Neural cell (in vitro differentiated cells): ENCODE measurements at regions not wholly inside any gene's neighbourhood (a gene's known extent, or its start where the extent isn't known, plus 50 kb on each side); places are given as distances from the start of the nearest gene placed in this dataset.

Experiments
- H2AFZ ChIP-seq: fragments of 200-600, 300-800 bp; sonication (generic), shearing (Covaris generic); 2 replicates; pipeline ENCODE4 v1.6.0; 2014; ENCODE audit warnings: low read depth, mild to moderate bottlenecking, antibody characterized with exemption, low read length, moderate library complexity
- H3F3A ChIP-seq: fragments of 200-600 bp; shearing (Covaris generic); 2 replicates; pipeline ENCODE4 v1.6.1; 2016; ENCODE audit warnings: mild to moderate bottlenecking, moderate library complexity, mixed read lengths, antibody characterized with exemption, low read length; ENCODE audit not compliant: insufficient read depth, poor library complexity, severe bottlenecking
- H3K27ac ChIP-seq: fragments of 200-600, 300-800 bp; sonication (generic), shearing (Covaris generic); 2 replicates; pipeline ENCODE4 v1.5.1; 2014; ENCODE audit warnings: mild to moderate bottlenecking, low read length, moderate library complexity
- H3K27me3 ChIP-seq: fragments of 300-800, 200-600 bp; sonication (generic), shearing (Covaris generic); 2 replicates; pipeline ENCODE4 v1.6.0; 2014; ENCODE audit warnings: mild to moderate bottlenecking, low read depth, low read length, moderate library complexity; ENCODE audit not compliant: insufficient read depth
- H3K36me3 ChIP-seq: fragments of 300-800, 200-600 bp; sonication (generic), shearing (Covaris generic); 2 replicates; pipeline ENCODE4 v1.5.1; 2014; ENCODE audit warnings: mild to moderate bottlenecking, antibody characterized with exemption, low read length, moderate library complexity; ENCODE audit not compliant: insufficient read depth
- H3K4me2 ChIP-seq: fragments of 300-800, 200-600 bp; sonication (generic), shearing (Covaris generic); 2 replicates; pipeline ENCODE4 v1.6.0; 2014; ENCODE audit warnings: mild to moderate bottlenecking, low read length
- H3K4me3 ChIP-seq: fragments of 300-800, 200-600 bp; sonication (generic), shearing (Covaris generic); 2 replicates; pipeline ENCODE4 v1.5.1; 2014; ENCODE audit warnings: mild to moderate bottlenecking, low read length, moderate library complexity
- H3K79me2 ChIP-seq: fragments of 200-600 bp; shearing (Covaris generic); replicated peaks from 2 replicates; pipeline ENCODE4 v1.6.0; 2014; ENCODE audit warnings: mild to moderate bottlenecking, low read length, moderate library complexity; ENCODE audit not compliant: insufficient read depth
- H3K9ac ChIP-seq: fragments of 300-800, 200-600 bp; sonication (generic), shearing (Covaris generic); 2 replicates; pipeline ENCODE4 v1.6.1; 2016; ENCODE audit warnings: mild to moderate bottlenecking, low read length, mixed read lengths
- H3K9me2 ChIP-seq: fragments of 200-600 bp; shearing (Covaris generic); 2 replicates; pipeline ENCODE4 v1.6.1; 2016; ENCODE audit warnings: mild to moderate bottlenecking, low read length, mixed read lengths; ENCODE audit not compliant: insufficient read depth
- H3K9me3 ChIP-seq: fragments of 200-600, 300-800 bp; sonication (generic), shearing (Covaris generic); 2 replicates; pipeline ENCODE4 v1.6.1; 2016; ENCODE audit warnings: mild to moderate bottlenecking, mixed run types, low read length, moderate library complexity, mixed read lengths
- H4K20me1 ChIP-seq: fragments of 200-600 bp; shearing (Covaris generic); 2 replicates; pipeline ENCODE4 v1.6.1; 2016; ENCODE audit warnings: mild to moderate bottlenecking, mixed run types; ENCODE audit not compliant: insufficient read depth
- EP300 ChIP-seq: fragments of 450-650 bp; conservative IDR thresholded peaks from 2 replicates; pipeline ENCODE4 v1.6.1; 2014; ENCODE audit warnings: antibody characterized with exemption, mild to moderate bottlenecking, moderate library complexity; ENCODE audit not compliant: poor library complexity, severe bottlenecking
- RAD21 ChIP-seq: fragments of 450-650 bp; conservative IDR thresholded peaks from 2 replicates; pipeline ENCODE4 v1.6.1; 2014; ENCODE audit warnings: antibody characterized with exemption, mild to moderate bottlenecking, moderate library complexity
- TAF1 ChIP-seq: IDR thresholded peaks from 2 replicates; pipeline ENCODE4 v1.6.1; 2012; ENCODE audit warnings: low read depth
- TF ChIP-seq, protein P1 (sequence below): IDR thresholded peaks from 2 replicates; pipeline ENCODE4 v1.6.1; 2012; ENCODE audit warnings: borderline replicate concordance
- TF ChIP-seq, protein P2 (sequence below): fragments of 450-650 bp; IDR thresholded peaks from 2 replicates; pipeline ENCODE4 v1.5.1; 2014; ENCODE audit warnings: antibody characterized with exemption, mild to moderate bottlenecking, moderate library complexity; ENCODE audit not compliant: poor library complexity, severe bottlenecking

DNA sequence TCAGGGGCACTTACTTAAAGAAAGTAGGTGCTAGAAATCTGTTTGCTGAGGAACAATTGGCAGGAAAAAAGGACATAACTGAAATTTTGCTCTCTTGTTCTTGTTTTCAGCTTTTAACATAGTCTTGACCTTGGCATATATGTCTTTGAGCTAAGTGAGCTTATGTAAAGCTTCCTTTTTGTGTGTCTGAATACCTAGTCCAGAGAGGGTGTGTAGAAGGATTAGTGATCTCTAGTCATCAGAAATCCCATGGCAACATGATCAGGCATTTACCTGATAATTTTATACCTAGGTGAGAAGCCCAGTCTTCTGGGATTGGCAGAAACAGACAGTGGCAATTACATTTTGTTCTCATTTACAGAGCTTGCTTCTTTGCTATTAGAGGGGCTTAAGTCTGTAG, 166.1 kb downstream of the SNAPC1 start:
- Histone ChIP-seq H3F3A (no peaks in the 10 kb centered on the region), H3K27me3 (no peaks in the 10 kb centered on the region), H3K9me3 (no peaks in the 10 kb centered on the region), H3K79me2 (no peaks in the 10 kb centered on the region), H3K36me3 (no peaks in the 10 kb centered on the region), H3K4me2 (peak overlapping the region; percentile 13), H4K20me1 (no peaks in the 10 kb centered on the region), H3K9ac (peak overlapping the region; percentile 22), H3K4me3 (peak overlapping the region; percentile 41), H2AFZ (no peak overlapping the region), H3K9me2 (no peaks in the 10 kb centered on the region), H3K27ac (peak overlapping the region; percentile 82)
- no peak for TF ChIP-seq TAF1
- no peak for TF ChIP-seq RAD21
- TF ChIP-seq, protein P1, sequence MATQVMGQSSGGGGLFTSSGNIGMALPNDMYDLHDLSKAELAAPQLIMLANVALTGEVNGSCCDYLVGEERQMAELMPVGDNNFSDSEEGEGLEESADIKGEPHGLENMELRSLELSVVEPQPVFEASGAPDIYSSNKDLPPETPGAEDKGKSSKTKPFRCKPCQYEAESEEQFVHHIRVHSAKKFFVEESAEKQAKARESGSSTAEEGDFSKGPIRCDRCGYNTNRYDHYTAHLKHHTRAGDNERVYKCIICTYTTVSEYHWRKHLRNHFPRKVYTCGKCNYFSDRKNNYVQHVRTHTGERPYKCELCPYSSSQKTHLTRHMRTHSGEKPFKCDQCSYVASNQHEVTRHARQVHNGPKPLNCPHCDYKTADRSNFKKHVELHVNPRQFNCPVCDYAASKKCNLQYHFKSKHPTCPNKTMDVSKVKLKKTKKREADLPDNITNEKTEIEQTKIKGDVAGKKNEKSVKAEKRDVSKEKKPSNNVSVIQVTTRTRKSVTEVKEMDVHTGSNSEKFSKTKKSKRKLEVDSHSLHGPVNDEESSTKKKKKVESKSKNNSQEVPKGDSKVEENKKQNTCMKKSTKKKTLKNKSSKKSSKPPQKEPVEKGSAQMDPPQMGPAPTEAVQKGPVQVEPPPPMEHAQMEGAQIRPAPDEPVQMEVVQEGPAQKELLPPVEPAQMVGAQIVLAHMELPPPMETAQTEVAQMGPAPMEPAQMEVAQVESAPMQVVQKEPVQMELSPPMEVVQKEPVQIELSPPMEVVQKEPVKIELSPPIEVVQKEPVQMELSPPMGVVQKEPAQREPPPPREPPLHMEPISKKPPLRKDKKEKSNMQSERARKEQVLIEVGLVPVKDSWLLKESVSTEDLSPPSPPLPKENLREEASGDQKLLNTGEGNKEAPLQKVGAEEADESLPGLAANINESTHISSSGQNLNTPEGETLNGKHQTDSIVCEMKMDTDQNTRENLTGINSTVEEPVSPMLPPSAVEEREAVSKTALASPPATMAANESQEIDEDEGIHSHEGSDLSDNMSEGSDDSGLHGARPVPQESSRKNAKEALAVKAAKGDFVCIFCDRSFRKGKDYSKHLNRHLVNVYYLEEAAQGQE, result peak; percentile 22

DNA sequence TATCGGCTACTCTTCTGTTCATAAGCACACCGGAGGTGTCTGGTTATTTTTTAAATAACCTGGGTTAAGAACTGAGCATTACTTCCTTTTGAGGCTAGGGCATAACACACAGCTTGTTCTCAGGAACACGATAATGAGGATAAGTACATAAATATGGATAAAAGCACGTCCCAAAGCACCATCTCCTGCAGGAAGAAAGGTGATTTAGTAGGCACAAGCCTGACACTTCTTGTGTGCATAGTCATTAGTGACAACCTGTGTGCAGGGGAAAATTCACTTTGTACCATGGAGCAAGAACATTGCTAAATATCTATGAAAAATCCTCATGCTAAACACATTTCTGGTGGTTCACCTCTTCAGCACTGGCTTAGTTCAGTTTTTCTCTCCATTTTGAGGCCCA, 166.5 kb downstream of the SNAPC1 start:
- H3K4me3 ChIP-seq, result peak overlapping the region; percentile 41
- H3K27me3 ChIP-seq, result no peaks in the 10 kb centered on the region
- H3K9me3 ChIP-seq, result no peaks in the 10 kb centered on the region
- peak overlapping the region; percentile 82 for H3K27ac ChIP-seq
- no peaks in the 10 kb centered on the region for H3K9me2 ChIP-seq
- H2AFZ ChIP-seq, result no peak overlapping the region
- H3K9ac ChIP-seq, result peak overlapping the region; percentile 22
- H3K4me2 ChIP-seq, result peak overlapping the region; percentile 13
- TF ChIP-seq, protein P1, result peak; percentile 9
- TF ChIP-seq RAD21 (no peak), EP300 (no peak)
- TF ChIP-seq, protein P2, sequence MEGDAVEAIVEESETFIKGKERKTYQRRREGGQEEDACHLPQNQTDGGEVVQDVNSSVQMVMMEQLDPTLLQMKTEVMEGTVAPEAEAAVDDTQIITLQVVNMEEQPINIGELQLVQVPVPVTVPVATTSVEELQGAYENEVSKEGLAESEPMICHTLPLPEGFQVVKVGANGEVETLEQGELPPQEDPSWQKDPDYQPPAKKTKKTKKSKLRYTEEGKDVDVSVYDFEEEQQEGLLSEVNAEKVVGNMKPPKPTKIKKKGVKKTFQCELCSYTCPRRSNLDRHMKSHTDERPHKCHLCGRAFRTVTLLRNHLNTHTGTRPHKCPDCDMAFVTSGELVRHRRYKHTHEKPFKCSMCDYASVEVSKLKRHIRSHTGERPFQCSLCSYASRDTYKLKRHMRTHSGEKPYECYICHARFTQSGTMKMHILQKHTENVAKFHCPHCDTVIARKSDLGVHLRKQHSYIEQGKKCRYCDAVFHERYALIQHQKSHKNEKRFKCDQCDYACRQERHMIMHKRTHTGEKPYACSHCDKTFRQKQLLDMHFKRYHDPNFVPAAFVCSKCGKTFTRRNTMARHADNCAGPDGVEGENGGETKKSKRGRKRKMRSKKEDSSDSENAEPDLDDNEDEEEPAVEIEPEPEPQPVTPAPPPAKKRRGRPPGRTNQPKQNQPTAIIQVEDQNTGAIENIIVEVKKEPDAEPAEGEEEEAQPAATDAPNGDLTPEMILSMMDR, result no peak
- H3K36me3 ChIP-seq, result no peaks in the 10 kb centered on the region
- H4K20me1 ChIP-seq, result no peaks in the 10 kb centered on the region
- H3K79me2 ChIP-seq, result no peaks in the 10 kb centered on the region
- H3F3A ChIP-seq, result no peaks in the 10 kb centered on the region
